Skeletal muscle satellite cell (primary cell): ENCODE measurements at regions not wholly inside any gene's neighbourhood (a gene's known extent, or its start where the extent isn't known, plus 50 kb on each side); places are given as distances from the start of the nearest gene placed in this dataset.

Experiments used
- H3K27me3 ChIP-seq: 2 replicates; pipeline ENCODE4 v1.7.0; 2013; ENCODE audit warnings: low read length; ENCODE audit not compliant: control insufficient read depth, insufficient read depth
- H3K36me3 ChIP-seq: 2 replicates; pipeline ENCODE4 v1.7.0; 2013; ENCODE audit warnings: mild to moderate bottlenecking, control low read depth, low read length; ENCODE audit not compliant: insufficient read depth
- H3K4me1 ChIP-seq: 2 replicates; pipeline ENCODE4 v1.7.0; 2013; ENCODE audit warnings: low read length; ENCODE audit not compliant: control insufficient read depth, insufficient read depth
- H3K4me2 ChIP-seq: 2 replicates; pipeline ENCODE4 v1.7.0; 2013; ENCODE audit warnings: mild to moderate bottlenecking, low read length
- H3K4me3 ChIP-seq: 2 replicates; pipeline ENCODE4 v1.7.0; 2013; ENCODE audit warnings: low read length
- H3K9ac ChIP-seq: 2 replicates; pipeline ENCODE4 v1.7.0; 2013; ENCODE audit warnings: mild to moderate bottlenecking, low read depth, low read length, moderate library complexity
- H3K9me3 ChIP-seq: replicated peaks from 2 replicates; pipeline ENCODE4 v1.7.0; 2013; ENCODE audit warnings: mild to moderate bottlenecking, control low read depth, low read length

DNA sequence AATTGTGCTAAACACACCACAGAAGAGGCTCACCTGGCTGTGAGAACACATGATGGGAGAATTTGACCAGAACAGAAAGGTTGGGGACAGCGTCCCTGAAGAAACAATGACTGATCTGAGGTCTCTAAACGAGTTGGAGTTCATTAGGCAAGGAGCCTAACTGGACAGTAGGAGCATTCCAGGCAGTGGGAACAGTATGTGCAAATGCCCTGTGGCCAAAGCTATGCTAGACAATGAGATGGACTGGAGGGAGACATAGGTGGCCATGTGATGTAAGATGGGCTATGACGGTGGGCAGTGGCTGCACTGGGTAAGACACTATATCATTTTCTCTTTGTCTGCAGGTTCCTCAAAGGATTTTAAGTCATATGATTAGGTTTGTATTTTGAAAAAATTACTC is 95.1 kb upstream of the ARAP3 start:
- H3K27me3 ChIP-seq: peaks cover 70% of the 10 kb centered on the region
- no peaks in the 10 kb centered on the region for H3K4me1 ChIP-seq
- no peaks in the 10 kb centered on the region for H3K9me3 ChIP-seq
- H3K4me2 ChIP-seq: no peak overlapping the region
- H3K4me3 ChIP-seq: no peak overlapping the region
- no peaks in the 10 kb centered on the region for H3K36me3 ChIP-seq
- H3K9ac ChIP-seq: no peak overlapping the region

DNA sequence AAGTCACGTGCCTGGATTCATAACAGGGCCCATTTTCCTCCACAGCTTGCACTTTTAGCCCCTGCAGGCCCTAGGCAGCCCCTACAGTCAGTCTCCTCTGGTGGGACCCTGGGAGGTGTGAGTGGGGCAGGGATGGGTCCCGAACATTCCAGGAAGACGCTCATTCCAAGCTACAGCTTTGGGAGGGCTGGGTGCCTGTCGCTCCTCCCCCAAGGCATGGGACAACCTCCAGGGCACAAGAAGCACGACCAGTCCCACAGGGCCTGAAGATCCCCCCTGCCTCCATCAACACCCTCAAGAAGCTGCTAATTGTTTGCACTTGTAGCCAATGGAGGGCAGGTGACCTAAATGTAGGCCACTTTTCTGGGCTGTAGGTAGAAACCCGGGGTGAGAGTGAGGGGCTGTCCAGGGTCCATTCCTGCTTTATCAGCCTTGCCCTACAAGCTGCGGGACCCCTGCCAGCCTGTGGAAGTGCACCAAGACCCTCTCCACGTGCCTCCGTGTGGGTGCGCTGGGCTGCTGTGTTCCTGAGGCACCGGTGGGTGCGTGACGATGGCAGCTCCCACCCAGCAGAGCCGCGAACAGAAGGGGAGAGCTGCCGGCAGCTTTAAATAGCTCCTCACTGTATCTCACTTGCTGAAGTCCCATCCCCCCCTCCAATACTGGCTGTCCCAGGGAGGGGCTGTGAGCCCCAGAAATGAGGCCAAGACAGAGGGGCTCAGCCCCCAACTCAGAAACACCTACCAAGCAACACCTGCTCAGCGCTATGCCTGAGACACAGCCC is 91.9 kb upstream of the ARAP3 start:
- H3K4me1 ChIP-seq: no peaks in the 10 kb centered on the region
- H3K4me2 ChIP-seq: no peak overlapping the region
- H3K27me3 ChIP-seq: peaks cover 80% of the 10 kb centered on the region
- H3K36me3 ChIP-seq: no peaks in the 10 kb centered on the region
- H3K9me3 ChIP-seq: no peaks in the 10 kb centered on the region
- H3K4me3 ChIP-seq: no peak overlapping the region
- H3K9ac ChIP-seq: no peak overlapping the region

GRCh38 chr5:141772281-141772680 is 90.3 kb upstream of the ARAP3 start:
- Histone ChIP-seq H3K36me3 (no peaks in the 10 kb centered on the region), H3K9ac (no peak overlapping the region), H3K27me3 (peaks cover 70% of the 10 kb centered on the region)

GRCh38 chr5:141771562-141771961 is 89.5 kb upstream of the ARAP3 start:
- no peak overlapping the region for H3K4me2 ChIP-seq
- H3K9ac ChIP-seq: no peak overlapping the region
- H3K27me3 ChIP-seq: peaks cover 70% of the 10 kb centered on the region
- H3K4me1 ChIP-seq: no peaks in the 10 kb centered on the region
- no peak overlapping the region for H3K4me3 ChIP-seq
- H3K36me3 ChIP-seq: no peaks in the 10 kb centered on the region
- H3K9me3 ChIP-seq: no peaks in the 10 kb centered on the region

More at GRCh38 chr5:141772281-141772680, 90.3 kb upstream of the ARAP3 start:
- Histone ChIP-seq H3K4me2 (no peak overlapping the region), H3K4me3 (no peak overlapping the region), H3K9me3 (no peaks in the 10 kb centered on the region), H3K4me1 (no peaks in the 10 kb centered on the region)

GRCh38 chr5:141771031-141771430 is 89.0 kb upstream of the ARAP3 start:
- no peaks in the 10 kb centered on the region for H3K36me3 ChIP-seq

GRCh38 chr5:141769671-141770070 is 87.6 kb upstream of the ARAP3 start:
- Histone ChIP-seq H3K27me3 (peaks cover 75% of the 10 kb centered on the region), H3K4me3 (no peak overlapping the region), H3K9ac (no peak overlapping the region), H3K4me2 (no peak overlapping the region), H3K9me3 (no peaks in the 10 kb centered on the region), H3K4me1 (no peaks in the 10 kb centered on the region), H3K36me3 (no peaks in the 10 kb centered on the region)

More at GRCh38 chr5:141771031-141771430, 89.0 kb upstream of the ARAP3 start:
- no peak overlapping the region for H3K4me3 ChIP-seq
- H3K9ac ChIP-seq: no peak overlapping the region
- H3K27me3 ChIP-seq: peaks cover 71% of the 10 kb centered on the region
- H3K4me2 ChIP-seq: no peak overlapping the region
- no peaks in the 10 kb centered on the region for H3K9me3 ChIP-seq
- no peaks in the 10 kb centered on the region for H3K4me1 ChIP-seq

- Histone ChIP-seq H3K4me3 (no peak overlapping the region), H3K36me3 (no peaks in the 10 kb centered on the region), H3K4me2 (no peak overlapping the region), H3K9ac (no peak overlapping the region), H3K27me3 (peaks cover 76% of the 10 kb centered on the region), H3K4me1 (no peaks in the 10 kb centered on the region), H3K9me3 (no peaks in the 10 kb centered on the region)
These were observed 85.6 kb upstream of the ARAP3 start for GRCh38 chr5:141767671-141768070.

DNA sequence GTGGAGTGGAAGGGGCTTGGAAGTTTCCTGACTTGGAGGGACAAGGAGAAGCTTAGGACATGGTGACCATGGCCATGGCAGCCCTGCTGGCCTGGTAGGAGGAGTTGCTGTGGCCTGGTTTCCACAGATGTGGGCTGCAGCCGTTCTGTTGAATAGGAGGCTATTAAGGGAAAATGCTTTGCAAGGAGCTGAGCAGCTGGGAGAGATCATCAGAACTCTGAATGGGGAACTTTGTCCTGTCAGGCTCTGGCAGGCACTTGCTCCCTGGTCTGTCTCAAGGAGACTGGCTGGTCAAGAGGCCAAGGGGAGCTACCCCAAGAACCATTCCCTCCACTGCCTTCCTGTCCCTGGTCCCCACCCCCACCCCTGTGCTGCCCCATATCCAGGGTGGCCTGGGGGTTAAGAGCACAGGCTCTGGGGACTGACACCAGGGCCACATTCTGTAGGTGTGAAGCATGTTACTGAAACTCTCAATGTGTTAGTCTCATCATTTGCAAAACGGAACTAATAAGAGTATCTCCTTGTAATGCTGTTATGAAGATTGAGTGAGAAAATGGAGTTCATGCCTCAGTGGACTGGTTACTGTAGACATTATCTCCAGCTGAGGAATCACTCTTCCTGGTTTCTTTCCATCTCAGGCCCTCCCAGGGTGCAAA is 84.0 kb upstream of the ARAP3 start:
- peaks cover 78% of the 10 kb centered on the region for H3K27me3 ChIP-seq
- no peak overlapping the region for H3K9ac ChIP-seq
- no peaks in the 10 kb centered on the region for H3K36me3 ChIP-seq
- H3K4me3 ChIP-seq: no peak overlapping the region
- H3K4me2 ChIP-seq: no peak overlapping the region
- H3K9me3 ChIP-seq: no peaks in the 10 kb centered on the region
- no peaks in the 10 kb centered on the region for H3K4me1 ChIP-seq

DNA sequence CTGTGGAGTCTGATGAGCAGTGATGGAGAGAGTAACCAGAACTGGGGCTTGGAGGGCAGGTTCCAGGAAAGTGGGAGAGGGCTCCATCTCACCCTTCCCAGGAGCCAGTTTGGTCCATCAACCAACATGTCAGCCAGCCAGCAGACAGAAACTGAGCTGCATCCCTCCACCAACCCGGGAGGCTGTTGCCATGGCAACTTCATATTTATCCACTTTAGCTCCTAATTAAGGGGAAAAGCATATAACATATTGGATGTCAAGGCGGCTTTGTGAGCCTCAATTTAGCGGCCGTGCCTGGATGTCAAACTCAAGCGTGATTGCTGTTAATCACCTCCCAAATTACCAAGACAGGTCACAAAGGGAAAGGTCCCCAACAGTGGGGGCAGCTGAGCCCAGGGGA is 81.5 kb upstream of the ARAP3 start:
- Histone ChIP-seq H3K4me1 (no peaks in the 10 kb centered on the region), H3K9ac (no peak overlapping the region)

DNA sequence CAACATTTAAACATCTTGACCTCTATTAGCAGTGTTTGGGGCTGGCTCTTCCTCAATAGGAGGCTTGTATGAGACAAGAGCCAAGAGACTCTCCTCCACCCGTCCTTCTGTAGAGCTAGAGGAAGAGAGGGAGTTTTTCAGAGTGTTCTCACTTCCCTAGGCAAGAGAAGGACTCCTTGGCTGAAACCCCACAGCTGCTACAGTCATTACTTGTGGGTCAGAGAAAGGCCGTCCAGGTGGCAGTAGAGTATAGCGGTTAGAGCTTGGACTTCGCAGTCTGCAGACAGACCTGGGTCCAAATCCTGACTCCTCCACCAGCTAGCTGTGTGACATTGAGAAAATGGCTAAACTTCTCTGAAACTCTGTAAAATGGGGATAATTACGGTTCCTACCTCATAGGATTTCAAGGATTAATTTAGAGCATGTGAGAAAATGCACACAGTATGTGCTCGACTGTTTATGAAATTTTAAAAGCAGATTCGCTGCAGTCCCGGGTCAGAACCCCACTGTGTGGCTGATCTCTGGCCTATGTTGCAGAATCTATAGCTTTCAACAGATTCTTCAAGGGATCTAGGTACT is 80.8 kb upstream of the ARAP3 start:
- H3K4me2 ChIP-seq: no peak overlapping the region
- H3K9ac ChIP-seq: no peak overlapping the region
- no peaks in the 10 kb centered on the region for H3K36me3 ChIP-seq
- no peaks in the 10 kb centered on the region for H3K4me1 ChIP-seq
- H3K4me3 ChIP-seq: no peak overlapping the region
- H3K27me3 ChIP-seq: peaks cover 82% of the 10 kb centered on the region
- H3K9me3 ChIP-seq: no peaks in the 10 kb centered on the region

More for the DNA sequence above, 81.5 kb upstream of the ARAP3 start:
- H3K36me3 ChIP-seq: no peaks in the 10 kb centered on the region
- no peaks in the 10 kb centered on the region for H3K9me3 ChIP-seq
- peaks cover 76% of the 10 kb centered on the region for H3K27me3 ChIP-seq
- H3K4me3 ChIP-seq: no peak overlapping the region
- no peak overlapping the region for H3K4me2 ChIP-seq

- Histone ChIP-seq H3K9me3 (no peaks in the 10 kb centered on the region), H3K27me3 (peaks cover 86% of the 10 kb centered on the region), H3K9ac (no peak overlapping the region), H3K36me3 (no peaks in the 10 kb centered on the region), H3K4me1 (no peaks in the 10 kb centered on the region), H3K4me3 (no peak overlapping the region), H3K4me2 (no peak overlapping the region)
These were observed 80.3 kb upstream of the ARAP3 start for GRCh38 chr5:141762316-141762715.
